NCI-H1092 (cell line): ENCODE measurements at regions not wholly inside any gene's neighbourhood (a gene's known extent, or its start where the extent isn't known, plus 50 kb on each side); places are given as distances from the start of the nearest gene placed in this dataset.
A peak's percentile ranks its signal among the peaks of the same experiment; 100 is the strongest.
"Not testable (repeated sequence)": the region's sequence is repeated elsewhere in the genome, so short reads cannot be mapped to it uniquely, and the experiment has no call there.

Source experiments
- DNase-seq: peaks from one replicate; lab custom pipeline; 2025; lab: John Stamatoyannopoulos, UW

- DNase-seq = no peak
Observed at GRCh38 chr1:106406114-106406513, 650.4 kb upstream of the PRMT6 start.

GRCh38 chr1:106412321-106412720 is 644.2 kb upstream of the PRMT6 start:
- not testable (repeated sequence) for DNase-seq

- DNase-seq = no peak
Observed at GRCh38 chr1:106435269-106435668, 621.2 kb upstream of the PRMT6 start.

GRCh38 chr1:106439475-106439874 is 617.0 kb upstream of the PRMT6 start:
- DNase-seq = no peak

GRCh38 chr1:106447466-106447865 is 609.0 kb upstream of the PRMT6 start:
- DNase-seq = no peak

GRCh38 chr1:106456832-106457231 is 599.6 kb upstream of the PRMT6 start:
- DNase-seq = no peak

- DNase-seq = no peak
Observed at GRCh38 chr1:106457368-106457767, 599.1 kb upstream of the PRMT6 start.

- DNase-seq = no peak
Observed at GRCh38 chr1:106458866-106459265, 597.6 kb upstream of the PRMT6 start.

GRCh38 chr1:106459418-106459817 is 597.1 kb upstream of the PRMT6 start:
- no peak for DNase-seq

- no peak for DNase-seq
Observed at GRCh38 chr1:106465666-106466065, 590.8 kb upstream of the PRMT6 start.

- DNase-seq = no peak
Observed at GRCh38 chr1:106480629-106481028, 575.8 kb upstream of the PRMT6 start.

- DNase-seq = no peak
Observed at GRCh38 chr1:106492880-106493279, 563.6 kb upstream of the PRMT6 start.

GRCh38 chr1:106494646-106495045 is 561.8 kb upstream of the PRMT6 start:
- no peak for DNase-seq

GRCh38 chr1:106498238-106498637 is 558.2 kb upstream of the PRMT6 start:
- no peak for DNase-seq

- no peak for DNase-seq
Observed at GRCh38 chr1:106502659-106503058, 553.8 kb upstream of the PRMT6 start.

GRCh38 chr1:106515375-106515774 is 541.1 kb upstream of the PRMT6 start:
- peak; percentile 2 for DNase-seq

GRCh38 chr1:106517224-106517623 is 539.2 kb upstream of the PRMT6 start:
- DNase-seq = no peak

- DNase-seq = no peak
Observed at GRCh38 chr1:106523497-106523896, 533.0 kb upstream of the PRMT6 start.

GRCh38 chr1:106524631-106525030 is 531.8 kb upstream of the PRMT6 start:
- DNase-seq = no peak

- DNase-seq = no peak
Observed at GRCh38 chr1:106526650-106527049, 529.8 kb upstream of the PRMT6 start.

GRCh38 chr1:106534612-106535011 is 521.9 kb upstream of the PRMT6 start:
- no peak for DNase-seq

- no peak for DNase-seq
Observed at GRCh38 chr1:106536741-106537140, 519.7 kb upstream of the PRMT6 start.

GRCh38 chr1:106548726-106549125 is 507.7 kb upstream of the PRMT6 start:
- no peak for DNase-seq

GRCh38 chr1:106554294-106554693 is 502.2 kb upstream of the PRMT6 start:
- no peak for DNase-seq

GRCh38 chr1:106555571-106555970 is 500.9 kb upstream of the PRMT6 start:
- no peak for DNase-seq
